GM20000 (cell line): ENCODE measurements at regions not wholly inside any gene's neighbourhood (a gene's known extent, or its start where the extent isn't known, plus 50 kb on each side); places are given as distances from the start of the nearest gene placed in this dataset.
"Not testable (repeated sequence)": the region's sequence is repeated elsewhere in the genome, so short reads cannot be mapped to it uniquely, and the experiment has no call there.

Source experiments
- DNase-seq: peaks from one replicate; pipeline ENCODE4 v3.0.0; 2012; ENCODE audit warnings: low spot score
- TF ChIP-seq, protein P1 (sequence below): IDR thresholded peaks from 2 replicates; pipeline ENCODE4 v1.5.1; 2012; ENCODE audit warnings: mild to moderate bottlenecking, control low read depth; ENCODE audit errors: extremely low read depth, missing control alignments

DNA sequence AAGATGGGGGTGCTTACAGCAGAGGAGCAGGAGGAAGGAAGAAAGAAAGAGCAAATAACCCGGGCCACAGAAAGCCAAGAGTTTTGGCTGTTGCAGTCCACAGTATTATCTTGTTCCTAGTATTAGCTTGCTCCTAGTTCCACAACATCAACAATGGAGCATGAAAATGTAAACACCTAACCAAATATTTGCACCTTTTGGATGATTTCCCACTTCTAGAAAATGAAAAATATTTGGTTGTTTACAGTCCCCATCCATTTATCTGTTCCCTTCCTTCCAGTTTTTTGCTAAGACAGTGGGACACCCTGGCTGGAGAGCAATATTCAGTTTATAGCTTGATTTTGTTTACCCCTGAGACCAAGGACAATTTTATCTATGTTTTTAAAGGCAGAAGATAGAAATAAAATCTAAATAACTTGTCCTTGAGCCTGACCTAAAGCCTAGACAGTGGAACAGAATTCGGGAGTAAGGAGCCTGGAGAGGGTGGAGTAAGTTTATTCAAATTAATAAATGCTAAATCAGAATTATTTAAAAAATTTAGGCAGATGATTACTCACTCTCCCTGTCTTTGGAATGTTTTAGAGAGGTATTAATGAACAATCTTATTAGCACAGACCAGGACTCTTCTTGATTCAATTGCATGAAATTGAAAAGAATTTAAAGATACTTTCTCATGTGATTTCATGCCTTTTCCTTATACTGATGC, 51.6 kb downstream of the RESF1 start:
- TF ChIP-seq, protein P1, sequence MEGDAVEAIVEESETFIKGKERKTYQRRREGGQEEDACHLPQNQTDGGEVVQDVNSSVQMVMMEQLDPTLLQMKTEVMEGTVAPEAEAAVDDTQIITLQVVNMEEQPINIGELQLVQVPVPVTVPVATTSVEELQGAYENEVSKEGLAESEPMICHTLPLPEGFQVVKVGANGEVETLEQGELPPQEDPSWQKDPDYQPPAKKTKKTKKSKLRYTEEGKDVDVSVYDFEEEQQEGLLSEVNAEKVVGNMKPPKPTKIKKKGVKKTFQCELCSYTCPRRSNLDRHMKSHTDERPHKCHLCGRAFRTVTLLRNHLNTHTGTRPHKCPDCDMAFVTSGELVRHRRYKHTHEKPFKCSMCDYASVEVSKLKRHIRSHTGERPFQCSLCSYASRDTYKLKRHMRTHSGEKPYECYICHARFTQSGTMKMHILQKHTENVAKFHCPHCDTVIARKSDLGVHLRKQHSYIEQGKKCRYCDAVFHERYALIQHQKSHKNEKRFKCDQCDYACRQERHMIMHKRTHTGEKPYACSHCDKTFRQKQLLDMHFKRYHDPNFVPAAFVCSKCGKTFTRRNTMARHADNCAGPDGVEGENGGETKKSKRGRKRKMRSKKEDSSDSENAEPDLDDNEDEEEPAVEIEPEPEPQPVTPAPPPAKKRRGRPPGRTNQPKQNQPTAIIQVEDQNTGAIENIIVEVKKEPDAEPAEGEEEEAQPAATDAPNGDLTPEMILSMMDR = no peak
- DNase-seq = no peak

DNA sequence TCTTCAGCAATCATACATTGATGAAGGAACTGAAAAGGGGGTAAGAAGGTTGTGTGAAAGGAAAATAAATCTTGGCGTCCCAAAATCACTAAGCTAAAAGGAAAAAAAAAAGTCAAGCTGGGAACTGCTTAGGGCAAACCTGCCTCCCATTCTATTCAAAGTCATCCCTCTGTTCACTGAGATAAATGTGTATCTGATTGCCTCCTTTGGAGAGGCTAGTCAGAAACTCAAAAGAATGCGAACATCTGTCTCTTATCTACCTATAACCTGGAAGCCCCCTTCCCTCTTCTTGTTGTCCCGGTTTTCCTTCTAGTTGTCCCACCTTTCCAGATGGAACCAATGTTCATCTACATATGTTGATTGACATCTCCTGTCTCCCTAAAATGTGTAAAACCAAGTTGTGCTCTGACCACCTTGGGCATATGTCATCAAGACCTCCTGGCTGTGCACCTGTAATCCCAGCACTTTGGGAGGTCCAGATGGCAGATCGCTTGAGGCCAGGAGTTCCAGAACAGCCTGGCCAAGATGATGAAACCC, 53.1 kb downstream of the RESF1 start:
- TF ChIP-seq, protein P1 = no peak
- no peak for DNase-seq

DNA sequence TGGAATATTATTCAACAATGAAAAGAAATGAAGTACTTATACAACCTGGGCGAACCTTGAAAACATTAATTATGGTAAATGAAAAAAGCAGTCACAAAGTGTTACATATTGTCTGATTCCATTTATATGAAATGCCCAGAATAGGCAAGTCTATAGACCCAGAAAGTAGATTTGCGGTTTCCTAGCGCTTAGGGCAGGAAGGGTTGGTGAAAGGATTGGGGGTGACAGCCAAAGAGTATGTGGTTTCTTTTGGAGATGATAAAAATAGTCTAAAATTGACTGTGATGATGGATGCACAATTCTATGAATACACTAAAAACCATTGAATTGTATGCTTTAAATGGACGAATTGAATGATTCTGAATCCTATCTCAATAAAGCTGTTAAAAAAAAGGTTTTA, 55.8 kb downstream of the RESF1 start:
- TF ChIP-seq, protein P1 = no peak
- DNase-seq = no peak

DNA sequence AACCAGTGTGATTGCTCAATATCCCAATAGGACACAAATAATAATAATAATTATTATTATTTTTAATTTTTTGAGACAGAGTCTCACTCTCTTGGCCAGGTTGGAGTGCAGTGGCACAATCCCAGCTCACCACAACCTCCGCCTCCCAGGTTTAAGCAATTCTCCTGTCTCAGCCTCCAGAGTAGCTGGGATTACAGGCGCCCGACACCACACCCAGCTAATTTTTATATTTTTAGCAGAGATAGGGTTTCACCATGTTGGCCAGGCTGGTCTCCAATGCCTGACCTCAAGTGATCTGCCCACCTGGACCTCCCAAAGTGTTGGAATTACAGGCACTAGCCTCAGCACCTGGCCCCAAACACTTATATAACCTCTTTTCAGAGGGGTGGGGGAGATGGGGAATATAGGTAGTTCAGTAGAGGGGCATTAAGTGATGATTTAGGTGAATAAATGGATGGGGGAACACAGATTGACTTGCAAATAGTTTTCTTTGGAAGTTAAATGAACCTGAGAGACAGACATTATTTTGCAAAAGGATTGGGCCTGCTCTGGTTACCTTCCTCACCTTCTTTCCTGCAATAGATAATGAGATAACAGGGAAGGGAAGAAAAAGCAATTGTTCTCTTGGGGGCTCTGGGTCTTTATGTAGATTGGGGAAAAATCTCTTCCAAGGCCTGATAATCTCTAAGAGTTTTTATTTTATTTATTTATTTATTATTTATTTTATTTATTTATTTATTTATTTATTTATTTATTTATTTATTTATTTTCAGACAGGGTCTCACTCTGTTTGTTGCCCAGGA, 57.7 kb downstream of the RESF1 start:
- DNase-seq = no peak
- TF ChIP-seq, protein P1 = no peak

DNA sequence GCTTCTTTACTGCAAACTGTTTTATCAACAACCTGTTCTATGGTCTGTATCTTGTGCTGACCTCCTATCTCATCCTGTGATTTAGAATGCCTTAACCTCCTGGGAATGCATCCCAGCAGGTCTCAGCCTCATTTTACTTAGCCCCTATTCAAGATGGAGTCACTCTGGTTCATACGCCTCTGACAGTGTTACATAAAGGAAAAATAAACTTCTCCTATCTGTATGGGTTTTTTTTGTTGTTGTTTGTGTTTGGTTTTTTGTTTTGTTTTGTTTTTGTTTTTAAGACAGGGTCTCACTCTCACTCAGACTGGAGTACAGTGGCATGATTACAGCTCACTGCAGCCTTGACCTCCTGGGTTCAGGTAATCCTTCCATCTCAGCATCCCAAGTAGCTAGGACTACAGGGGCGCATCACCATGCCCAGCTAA, 62.1 kb downstream of the RESF1 start:
- TF ChIP-seq, protein P1 = no peak
- no peak for DNase-seq

DNA sequence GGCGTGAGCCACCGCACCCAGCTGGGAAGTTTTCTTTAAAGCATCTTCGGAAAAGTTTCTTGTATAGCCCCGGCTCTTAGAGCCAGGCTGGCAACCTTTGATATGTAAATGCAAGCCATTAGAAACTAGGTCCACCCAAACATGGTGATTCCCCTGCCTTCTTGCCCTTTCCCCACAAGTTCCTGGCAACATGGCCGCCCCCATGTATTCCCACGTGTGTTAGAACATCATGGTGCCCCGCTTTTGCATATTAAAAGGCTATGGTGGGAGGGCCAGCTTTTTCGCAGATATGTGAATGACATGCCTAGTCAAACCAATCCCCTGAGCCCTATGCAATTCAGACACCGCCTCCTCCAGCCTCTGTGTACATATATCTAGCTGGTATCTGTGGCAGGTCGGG, 63.2 kb downstream of the RESF1 start:
- DNase-seq = not testable (repeated sequence)

DNA sequence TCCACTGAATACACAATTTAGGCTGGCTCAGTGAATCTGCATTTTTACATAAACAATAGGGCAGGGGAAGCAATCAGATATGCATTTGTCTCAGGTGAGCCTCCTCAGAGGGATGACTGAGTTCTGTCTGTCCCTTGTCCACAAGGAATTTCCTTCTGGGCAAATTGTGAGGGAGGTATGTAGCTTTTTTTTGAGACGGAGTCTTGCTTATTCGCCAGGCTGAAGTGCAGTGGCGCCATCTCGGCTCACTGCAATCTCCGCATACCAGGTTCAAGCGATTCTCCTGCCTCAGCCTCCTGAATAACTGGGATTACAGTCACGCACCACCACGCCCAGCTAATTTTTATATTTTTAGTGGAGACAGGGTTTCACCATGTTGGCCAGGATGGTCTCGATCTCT, 64.6 kb downstream of the RESF1 start:
- DNase-seq = not testable (repeated sequence)

DNA sequence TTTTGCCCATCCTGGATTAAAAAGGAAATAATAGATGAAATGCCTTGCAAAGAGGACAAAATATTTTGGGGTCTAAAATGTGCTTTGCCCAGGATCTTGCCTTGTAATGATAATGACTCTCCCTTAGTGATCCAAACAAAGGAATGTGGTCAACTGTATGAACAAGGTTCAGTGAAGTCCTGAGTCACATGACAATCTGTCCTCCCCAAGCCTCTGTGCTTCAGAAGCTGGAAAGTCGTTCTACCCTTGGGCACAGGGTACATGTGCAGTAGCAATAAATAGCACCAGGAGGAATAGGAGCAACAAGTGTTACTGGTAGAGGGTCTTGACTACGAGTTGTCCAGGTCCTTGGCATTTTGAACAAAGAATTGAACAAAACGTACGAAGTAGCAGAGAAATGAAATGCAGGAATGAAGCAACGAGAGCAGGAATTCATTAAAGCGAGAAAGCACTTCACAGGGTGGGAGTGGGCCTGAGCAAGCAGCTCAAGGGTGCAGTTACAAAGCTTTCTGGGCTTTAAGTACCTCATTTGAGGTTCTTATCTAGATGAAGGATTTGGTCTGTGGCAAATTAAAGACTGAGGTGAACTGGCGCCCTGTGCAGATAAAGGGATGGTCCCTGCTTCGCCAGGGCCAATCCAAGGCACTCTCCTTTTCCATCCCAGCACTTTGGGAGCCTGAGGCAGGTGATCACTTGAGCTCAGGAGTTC, 65.8 kb downstream of the RESF1 start:
- DNase-seq = no peak

More for the DNA sequence above, 65.8 kb downstream of the RESF1 start:
- TF ChIP-seq, protein P1 = no peak
